ENCODE measurements at regions not wholly inside any gene's neighbourhood (a gene's known extent, or its start where the extent isn't known, plus 50 kb on each side); places are given as distances from the start of the nearest gene placed in this dataset.
"Not testable (repeated sequence)": the region's sequence is repeated elsewhere in the genome, so short reads cannot be mapped to it uniquely, and the experiment has no call there.

GRCh38 chr2:186941853-186942252 lies 92.9 kb upstream of the ZSWIM2 start:
- no peak for TF ChIP-seq ZFX (IDR thresholded peaks at IDR 0.05; ENCODE audit: borderline replicate concordance)
- TF ChIP-seq, protein P1, sequence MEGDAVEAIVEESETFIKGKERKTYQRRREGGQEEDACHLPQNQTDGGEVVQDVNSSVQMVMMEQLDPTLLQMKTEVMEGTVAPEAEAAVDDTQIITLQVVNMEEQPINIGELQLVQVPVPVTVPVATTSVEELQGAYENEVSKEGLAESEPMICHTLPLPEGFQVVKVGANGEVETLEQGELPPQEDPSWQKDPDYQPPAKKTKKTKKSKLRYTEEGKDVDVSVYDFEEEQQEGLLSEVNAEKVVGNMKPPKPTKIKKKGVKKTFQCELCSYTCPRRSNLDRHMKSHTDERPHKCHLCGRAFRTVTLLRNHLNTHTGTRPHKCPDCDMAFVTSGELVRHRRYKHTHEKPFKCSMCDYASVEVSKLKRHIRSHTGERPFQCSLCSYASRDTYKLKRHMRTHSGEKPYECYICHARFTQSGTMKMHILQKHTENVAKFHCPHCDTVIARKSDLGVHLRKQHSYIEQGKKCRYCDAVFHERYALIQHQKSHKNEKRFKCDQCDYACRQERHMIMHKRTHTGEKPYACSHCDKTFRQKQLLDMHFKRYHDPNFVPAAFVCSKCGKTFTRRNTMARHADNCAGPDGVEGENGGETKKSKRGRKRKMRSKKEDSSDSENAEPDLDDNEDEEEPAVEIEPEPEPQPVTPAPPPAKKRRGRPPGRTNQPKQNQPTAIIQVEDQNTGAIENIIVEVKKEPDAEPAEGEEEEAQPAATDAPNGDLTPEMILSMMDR (IDR thresholded peaks at IDR 0.05), result no peak
- H3K27ac ChIP-seq, result no peak overlapping the region

GRCh38 chr2:186940463-186940862 lies 91.5 kb upstream of the ZSWIM2 start:
- H3K27ac ChIP-seq, result no peak overlapping the region

GRCh38 chr2:186934420-186934819 lies 85.5 kb upstream of the ZSWIM2 start:
- no peak overlapping the region for H3K27ac ChIP-seq
- TF ChIP-seq, protein P1 (IDR thresholded peaks at IDR 0.05), result no peak
- no peak for TF ChIP-seq ZFX (IDR thresholded peaks at IDR 0.05; ENCODE audit: borderline replicate concordance)

More at GRCh38 chr2:186940463-186940862, 91.5 kb upstream of the ZSWIM2 start:
- TF ChIP-seq, protein P1 (IDR thresholded peaks at IDR 0.05), result no peak
- TF ChIP-seq ZFX (IDR thresholded peaks at IDR 0.05; ENCODE audit: borderline replicate concordance), result no peak

- no peak for TF ChIP-seq ZFX (IDR thresholded peaks at IDR 0.05; ENCODE audit: borderline replicate concordance)
- TF ChIP-seq, protein P1 (IDR thresholded peaks at IDR 0.05), result no peak
- H3K27ac ChIP-seq, result no peak overlapping the region
Measured at GRCh38 chr2:186927867-186928191, 78.9 kb upstream of the ZSWIM2 start.

- TF ChIP-seq, protein P1 (IDR thresholded peaks at IDR 0.05), result no peak
- TF ChIP-seq ZFX (IDR thresholded peaks at IDR 0.05; ENCODE audit: borderline replicate concordance), result no peak
- no peak overlapping the region for H3K27ac ChIP-seq
Measured at GRCh38 chr2:186927185-186927866, 78.4 kb upstream of the ZSWIM2 start.

DNA sequence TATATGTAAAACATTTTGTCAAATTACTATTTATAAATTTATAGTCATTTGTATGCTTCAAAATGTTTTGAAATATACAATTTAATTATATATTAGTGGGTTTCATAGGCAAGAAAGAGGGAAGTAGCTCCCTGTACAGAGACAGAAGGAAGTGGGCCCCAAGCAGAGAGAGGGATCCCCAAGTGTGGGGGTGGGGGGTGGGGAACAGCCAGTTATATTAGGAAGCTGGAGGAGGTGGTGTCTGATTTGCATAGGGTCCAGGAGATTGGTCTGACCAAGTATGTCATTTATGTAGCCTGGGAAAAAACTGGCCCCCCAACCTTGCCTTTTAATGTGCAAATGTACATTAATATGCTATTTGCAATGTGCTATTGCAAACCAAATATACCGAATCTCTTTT lies 76.5 kb upstream of the ZSWIM2 start:
- no peak overlapping the region for H3K27ac ChIP-seq
- TF ChIP-seq ZFX (IDR thresholded peaks at IDR 0.05; ENCODE audit: borderline replicate concordance), result no peak
- TF ChIP-seq, protein P1 (IDR thresholded peaks at IDR 0.05), result no peak

DNA sequence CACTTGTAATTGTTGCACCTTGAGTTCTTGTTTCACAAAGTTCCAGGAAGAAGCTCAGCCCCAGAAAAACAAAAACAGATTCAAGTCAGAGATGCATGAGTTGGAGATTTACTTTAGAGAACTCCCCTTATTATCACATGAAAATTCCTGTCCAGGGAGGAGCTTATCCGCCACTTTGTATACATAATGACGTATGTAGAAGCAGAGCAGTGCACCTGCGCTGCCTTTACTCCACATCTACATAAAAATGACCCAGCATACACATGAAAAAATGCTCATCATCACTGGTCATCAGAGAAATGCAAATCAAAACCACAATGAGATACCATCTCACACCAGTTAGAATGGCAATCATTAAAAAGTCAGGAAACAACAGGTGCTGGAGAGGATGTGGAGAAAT lies 73.3 kb upstream of the ZSWIM2 start:
- H3K27ac ChIP-seq, result not testable (repeated sequence)

DNA sequence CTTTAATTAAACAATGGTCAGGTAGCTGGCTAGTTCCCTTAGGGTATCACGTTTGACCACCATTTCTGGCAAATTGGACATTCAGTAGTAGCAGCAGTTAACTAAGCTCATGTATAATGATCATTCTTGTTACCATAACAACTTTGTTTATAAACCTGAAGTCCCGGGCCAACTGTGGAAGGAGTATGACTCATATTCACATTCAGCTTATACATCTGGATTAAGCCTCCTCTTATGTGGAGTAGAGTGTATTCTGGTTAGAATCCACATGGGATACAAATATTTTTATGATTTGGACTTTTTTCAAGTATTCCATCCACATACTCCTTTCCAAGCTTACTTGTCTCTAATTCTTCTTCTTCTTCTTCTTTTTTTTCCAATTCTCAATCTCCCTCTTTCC lies 70.3 kb upstream of the ZSWIM2 start:
- no peak overlapping the region for H3K27ac ChIP-seq
- no peak for TF ChIP-seq ZFX (IDR thresholded peaks at IDR 0.05; ENCODE audit: borderline replicate concordance)
- TF ChIP-seq, protein P1 (IDR thresholded peaks at IDR 0.05), result no peak
